Type B pancreatic cell (in vitro differentiated cells): ENCODE measurements at regions not wholly inside any gene's neighbourhood (a gene's known extent, or its start where the extent isn't known, plus 50 kb on each side); places are given as distances from the start of the nearest gene placed in this dataset.

Experiments
- DNase-seq: peaks from one replicate; pipeline ENCODE4 v3.0.0; 2021; ENCODE audit warnings: mixed read lengths; ENCODE audit not compliant: unreplicated experiment; ENCODE audit errors: extremely low spot score
- H3K27ac Mint-ChIP-seq: 2 replicates; pipeline ENCODE4 v1.8.0; 2021; ENCODE audit warnings: mild to moderate bottlenecking, mixed read lengths
- H3K27me3 Mint-ChIP-seq: 2 replicates; pipeline ENCODE4 v1.8.0; 2021; ENCODE audit warnings: mixed read lengths
- H3K36me3 Mint-ChIP-seq: 2 replicates; pipeline ENCODE4 v1.8.0; 2021; ENCODE audit warnings: mixed read lengths
- H3K4me1 Mint-ChIP-seq: one replicate; pipeline ENCODE4 v1.8.0; 2021; ENCODE audit warnings: mixed read lengths; ENCODE audit not compliant: unreplicated experiment
- H3K4me3 Mint-ChIP-seq: 2 replicates; pipeline ENCODE4 v1.8.0; 2021; ENCODE audit warnings: mild to moderate bottlenecking, mixed read lengths
- H3K9me3 Mint-ChIP-seq: 2 replicates; pipeline ENCODE4 v1.8.0; 2021; ENCODE audit warnings: mixed read lengths
- TF ChIP-seq, protein P1 (sequence below): fragments of 200-600 bp; sonication (generic); conservative IDR thresholded peaks from 2 replicates; pipeline ENCODE4 v1.5.0; 2021; ENCODE audit warnings: antibody characterized with exemption, mild to moderate bottlenecking

DNA sequence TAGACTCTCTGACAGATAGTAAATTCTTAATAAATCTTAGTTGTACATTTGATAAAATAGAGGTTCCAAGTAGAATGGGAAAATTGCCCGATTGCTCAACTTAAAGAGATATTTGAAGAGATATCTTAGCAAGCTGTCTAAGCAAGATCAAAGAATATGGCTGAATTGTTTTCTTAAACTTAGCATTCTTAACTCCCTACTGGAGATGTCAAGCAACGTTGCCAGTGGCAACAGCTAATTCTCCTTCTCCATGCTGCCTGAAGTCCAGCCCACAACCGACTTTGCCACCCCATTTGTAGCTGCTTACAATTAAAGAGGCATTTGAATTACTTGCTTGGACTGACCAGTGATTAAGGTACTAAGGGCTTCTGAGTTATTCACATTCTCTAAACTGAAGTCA lies 94.4 kb downstream of the FAM181B start:
- Mint-ChIP-seq H3K27me3 (peaks cover 5% of the 10 kb centered on the region), H3K4me3 (no peak overlapping the region), H3K27ac (no peak overlapping the region), H3K36me3 (no peaks in the 10 kb centered on the region), H3K9me3 (no peaks in the 10 kb centered on the region), H3K4me1 (peaks cover 5% of the 10 kb centered on the region)
- no peak for DNase-seq
- TF ChIP-seq, protein P1, sequence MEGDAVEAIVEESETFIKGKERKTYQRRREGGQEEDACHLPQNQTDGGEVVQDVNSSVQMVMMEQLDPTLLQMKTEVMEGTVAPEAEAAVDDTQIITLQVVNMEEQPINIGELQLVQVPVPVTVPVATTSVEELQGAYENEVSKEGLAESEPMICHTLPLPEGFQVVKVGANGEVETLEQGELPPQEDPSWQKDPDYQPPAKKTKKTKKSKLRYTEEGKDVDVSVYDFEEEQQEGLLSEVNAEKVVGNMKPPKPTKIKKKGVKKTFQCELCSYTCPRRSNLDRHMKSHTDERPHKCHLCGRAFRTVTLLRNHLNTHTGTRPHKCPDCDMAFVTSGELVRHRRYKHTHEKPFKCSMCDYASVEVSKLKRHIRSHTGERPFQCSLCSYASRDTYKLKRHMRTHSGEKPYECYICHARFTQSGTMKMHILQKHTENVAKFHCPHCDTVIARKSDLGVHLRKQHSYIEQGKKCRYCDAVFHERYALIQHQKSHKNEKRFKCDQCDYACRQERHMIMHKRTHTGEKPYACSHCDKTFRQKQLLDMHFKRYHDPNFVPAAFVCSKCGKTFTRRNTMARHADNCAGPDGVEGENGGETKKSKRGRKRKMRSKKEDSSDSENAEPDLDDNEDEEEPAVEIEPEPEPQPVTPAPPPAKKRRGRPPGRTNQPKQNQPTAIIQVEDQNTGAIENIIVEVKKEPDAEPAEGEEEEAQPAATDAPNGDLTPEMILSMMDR, result no peak

DNA sequence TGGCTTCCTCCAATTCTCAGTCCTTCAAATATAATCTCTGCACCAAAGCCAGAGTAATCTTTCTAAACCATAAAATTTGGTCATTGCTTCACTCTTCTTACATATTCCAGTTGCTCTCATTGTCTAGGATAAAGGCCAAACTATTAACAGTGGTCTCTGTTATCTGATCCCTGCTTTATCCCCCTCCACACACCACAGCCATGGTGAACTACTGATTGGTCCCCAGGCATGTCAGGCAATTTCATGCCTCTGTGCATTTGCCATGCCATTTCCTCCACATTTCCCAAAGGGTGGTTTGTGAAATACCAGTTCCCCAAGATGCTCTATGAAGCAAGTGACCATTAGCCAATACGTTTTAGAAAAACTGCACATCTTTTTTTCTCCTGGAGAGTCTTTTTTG lies 97.0 kb downstream of the FAM181B start:
- Mint-ChIP-seq H3K4me3 (no peak overlapping the region), H3K9me3 (no peaks in the 10 kb centered on the region), H3K4me1 (peaks cover 5% of the 10 kb centered on the region), H3K36me3 (no peaks in the 10 kb centered on the region), H3K27me3 (peaks cover 5% of the 10 kb centered on the region), H3K27ac (no peak overlapping the region)
- no peak for DNase-seq
- TF ChIP-seq, protein P1, result no peak

DNA sequence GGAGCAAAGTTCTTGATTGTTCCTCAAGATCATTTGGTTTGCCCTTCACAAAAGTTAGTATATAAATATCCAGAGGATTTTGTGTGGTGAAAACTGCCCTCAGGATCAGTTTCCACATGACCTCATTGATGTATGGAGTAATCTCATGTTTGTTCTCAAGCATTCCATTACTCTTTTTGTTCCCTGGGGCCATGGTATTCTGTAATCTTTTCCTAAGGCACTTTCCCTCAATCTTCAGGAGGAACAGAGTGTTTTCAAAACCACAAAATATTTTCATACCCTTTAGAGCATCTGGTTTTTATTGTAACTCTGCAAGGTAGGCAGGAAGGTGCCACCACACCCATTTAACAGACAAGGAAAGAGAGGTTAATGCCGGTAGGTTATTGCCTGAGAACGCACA lies 99.6 kb downstream of the FAM181B start:
- peaks cover 5% of the 10 kb centered on the region for H3K27me3 Mint-ChIP-seq
- TF ChIP-seq, protein P1, result no peak
- H3K27ac Mint-ChIP-seq, result no peak overlapping the region
- peaks cover 5% of the 10 kb centered on the region for H3K4me1 Mint-ChIP-seq
- H3K4me3 Mint-ChIP-seq, result no peak overlapping the region
- no peaks in the 10 kb centered on the region for H3K9me3 Mint-ChIP-seq
- no peaks in the 10 kb centered on the region for H3K36me3 Mint-ChIP-seq
- no peak for DNase-seq

DNA sequence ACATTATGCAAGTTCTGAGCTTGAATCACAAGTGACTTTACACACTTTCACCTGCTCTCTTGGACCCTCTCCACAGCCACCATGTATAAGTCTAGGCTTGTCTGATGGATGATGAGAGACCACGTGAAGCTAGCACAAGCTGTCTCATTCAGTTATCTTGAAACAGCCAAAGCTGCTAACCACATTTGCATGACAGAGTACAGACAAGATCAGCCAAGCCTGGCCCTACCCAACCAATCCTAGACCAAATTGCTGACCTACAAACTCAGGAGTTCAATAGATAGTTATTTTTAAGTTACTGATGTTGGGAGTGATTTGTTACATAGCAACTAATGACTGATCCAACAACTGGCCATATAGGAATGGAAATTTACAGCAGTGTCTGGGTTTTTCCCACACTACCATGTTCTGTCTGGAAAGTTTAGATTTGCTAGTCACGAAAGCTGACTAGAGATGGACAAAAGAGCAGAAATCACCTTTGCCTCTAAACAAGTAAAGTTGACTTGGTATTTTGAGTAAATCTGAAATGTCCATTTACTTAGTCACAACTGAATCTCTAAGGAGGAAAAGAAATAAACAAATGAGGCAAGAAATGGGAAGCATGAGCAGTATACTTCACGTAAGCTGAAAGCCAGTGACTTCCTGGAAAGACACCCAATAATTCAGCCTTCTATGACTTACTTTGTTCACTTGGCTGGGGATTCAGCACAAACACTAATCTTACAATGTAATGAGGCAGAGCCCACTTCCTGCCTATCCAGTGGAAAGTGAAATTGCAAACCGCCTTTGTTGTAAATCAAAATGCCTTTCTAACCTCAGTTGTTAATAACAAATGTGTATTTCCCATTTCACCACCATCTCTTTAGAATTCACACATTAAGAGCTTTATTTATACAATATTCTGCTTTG lies 101.7 kb downstream of the FAM181B start:
- H3K4me1 Mint-ChIP-seq, result peaks cover 5% of the 10 kb centered on the region
- peaks cover 5% of the 10 kb centered on the region for H3K9me3 Mint-ChIP-seq
- no peak for DNase-seq

DNA sequence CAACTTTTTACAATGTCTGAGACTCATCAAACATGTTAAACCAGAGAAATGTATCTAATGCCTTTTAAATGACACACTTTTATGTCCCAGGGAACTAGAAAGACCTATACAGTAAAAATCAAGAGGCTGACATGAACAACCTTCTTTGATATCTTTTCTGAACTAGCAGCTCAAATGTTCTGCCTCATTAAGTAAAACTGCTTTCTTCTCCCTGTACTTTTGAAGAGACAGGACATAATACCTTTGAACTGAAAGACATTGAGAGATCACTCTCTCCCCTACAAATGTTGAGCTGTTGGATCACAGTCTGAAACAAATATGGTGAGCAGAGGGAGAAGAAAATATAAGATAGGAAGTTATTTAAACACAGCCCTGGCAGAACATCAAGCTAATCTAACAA lies 123.0 kb downstream of the FAM181B start:
- no peaks in the 10 kb centered on the region for H3K36me3 Mint-ChIP-seq
- no peak overlapping the region for H3K4me3 Mint-ChIP-seq
- H3K27me3 Mint-ChIP-seq, result peaks cover 24% of the 10 kb centered on the region
- no peaks in the 10 kb centered on the region for H3K9me3 Mint-ChIP-seq
- TF ChIP-seq, protein P1, result no peak
- no peak overlapping the region for H3K27ac Mint-ChIP-seq
- no peaks in the 10 kb centered on the region for H3K4me1 Mint-ChIP-seq
- DNase-seq, result no peak

More for the DNA sequence above, 101.7 kb downstream of the FAM181B start:
- Mint-ChIP-seq H3K27me3 (peaks cover 8% of the 10 kb centered on the region), H3K36me3 (no peaks in the 10 kb centered on the region), H3K4me3 (no peak overlapping the region), H3K27ac (no peak overlapping the region)
- TF ChIP-seq, protein P1, result no peak
